ENCODE measurements at regions not wholly inside any gene's neighbourhood (a gene's known extent, or its start where the extent isn't known, plus 50 kb on each side); places are given as distances from the start of the nearest gene placed in this dataset.
"Not testable (repeated sequence)": the region's sequence is repeated elsewhere in the genome, so short reads cannot be mapped to it uniquely, and the experiment has no call there.

GRCh38 chr3:125779918-125780317 is 184.6 kb upstream of the OSBPL11 start:
- not testable (repeated sequence) for H3K9ac ChIP-seq (ENCODE audit: low read depth in 1 of 2, low read length in 2 of 2); H3K4me1 ChIP-seq (ENCODE audit: control insufficient read depth in 2 of 2, insufficient read depth in 2 of 2, low read length in 2 of 2); H3K9me3 ChIP-seq (ENCODE audit: control insufficient read depth in 2 of 2, low read length in 2 of 2); H3K27ac ChIP-seq (ENCODE audit: low read depth in 2 of 2, low read length in 2 of 2); H3K27me3 ChIP-seq (ENCODE audit: control insufficient read depth in 2 of 2, insufficient read depth in 2 of 2, low read length in 2 of 2); H3K36me3 ChIP-seq (ENCODE audit: control insufficient read depth in 2 of 2, insufficient read depth in 2 of 2, low read length in 2 of 2); H3K4me3 ChIP-seq (ENCODE audit: low read length in 2 of 2)

- H3K27me3 ChIP-seq (ENCODE audit: control insufficient read depth in 2 of 2, insufficient read depth in 2 of 2, low read length in 2 of 2); H3K27ac ChIP-seq (ENCODE audit: low read depth in 2 of 2, low read length in 2 of 2); H3K9ac ChIP-seq (ENCODE audit: low read depth in 1 of 2, low read length in 2 of 2); H3K36me3 ChIP-seq (ENCODE audit: control insufficient read depth in 2 of 2, insufficient read depth in 2 of 2, low read length in 2 of 2); H3K4me3 ChIP-seq (ENCODE audit: low read length in 2 of 2); H3K9me3 ChIP-seq (ENCODE audit: control insufficient read depth in 2 of 2, low read length in 2 of 2); H3K4me1 ChIP-seq (ENCODE audit: control insufficient read depth in 2 of 2, insufficient read depth in 2 of 2, low read length in 2 of 2): not testable (repeated sequence)
These were observed 186.4 kb upstream of the OSBPL11 start for GRCh38 chr3:125781678-125782077.

DNA sequence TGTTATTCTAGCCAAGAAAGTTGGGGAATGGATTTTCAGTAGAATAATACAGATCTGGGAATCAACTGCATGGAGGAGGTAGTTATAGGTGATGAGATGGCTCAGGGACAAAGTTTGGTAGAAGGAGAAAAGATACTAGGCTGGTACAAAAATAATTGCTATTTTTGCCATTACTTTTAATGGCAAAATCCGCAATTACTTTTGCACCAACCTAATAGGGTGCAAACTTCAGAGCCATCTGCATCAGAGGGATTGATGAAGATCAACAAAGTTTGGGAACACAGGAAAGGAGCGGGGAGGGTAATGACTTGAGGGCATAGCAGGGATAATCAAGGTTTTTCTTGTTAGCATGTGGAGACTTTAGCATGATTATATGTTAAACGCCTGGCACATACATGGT is 178.7 kb upstream of the ROPN1B start:
- not testable (repeated sequence) for H3K27me3 ChIP-seq (ENCODE audit: control insufficient read depth in 2 of 2, insufficient read depth in 2 of 2, low read length in 2 of 2); H3K36me3 ChIP-seq (ENCODE audit: control insufficient read depth in 2 of 2, insufficient read depth in 2 of 2, low read length in 2 of 2); H3K9ac ChIP-seq (ENCODE audit: low read depth in 1 of 2, low read length in 2 of 2); H3K27ac ChIP-seq (ENCODE audit: low read depth in 2 of 2, low read length in 2 of 2); H3K4me1 ChIP-seq (ENCODE audit: control insufficient read depth in 2 of 2, insufficient read depth in 2 of 2, low read length in 2 of 2); H3K4me3 ChIP-seq (ENCODE audit: low read length in 2 of 2); H3K9me3 ChIP-seq (ENCODE audit: control insufficient read depth in 2 of 2, low read length in 2 of 2)

DNA sequence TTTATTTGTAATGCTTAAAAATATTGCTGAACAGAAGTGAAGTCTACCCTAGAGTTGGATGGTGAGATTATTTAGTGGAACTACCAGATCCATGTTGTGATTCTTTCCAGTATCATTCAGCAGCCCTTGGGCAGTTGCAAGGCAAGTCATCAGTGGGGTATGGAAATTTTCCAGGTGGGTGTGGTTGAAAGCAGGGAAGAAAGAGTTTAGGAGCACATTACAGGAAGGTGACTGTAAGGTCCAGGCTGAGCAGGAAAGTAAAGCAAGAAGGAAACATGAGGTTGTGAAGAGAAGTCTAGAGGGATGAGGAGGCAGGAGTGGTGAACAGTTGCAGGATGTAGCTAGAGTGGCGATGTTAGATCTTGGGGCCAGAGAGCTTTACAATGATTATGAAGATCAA is 178.0 kb upstream of the ROPN1B start:
- not testable (repeated sequence) for H3K36me3 ChIP-seq (ENCODE audit: control insufficient read depth in 2 of 2, insufficient read depth in 2 of 2, low read length in 2 of 2)

DNA sequence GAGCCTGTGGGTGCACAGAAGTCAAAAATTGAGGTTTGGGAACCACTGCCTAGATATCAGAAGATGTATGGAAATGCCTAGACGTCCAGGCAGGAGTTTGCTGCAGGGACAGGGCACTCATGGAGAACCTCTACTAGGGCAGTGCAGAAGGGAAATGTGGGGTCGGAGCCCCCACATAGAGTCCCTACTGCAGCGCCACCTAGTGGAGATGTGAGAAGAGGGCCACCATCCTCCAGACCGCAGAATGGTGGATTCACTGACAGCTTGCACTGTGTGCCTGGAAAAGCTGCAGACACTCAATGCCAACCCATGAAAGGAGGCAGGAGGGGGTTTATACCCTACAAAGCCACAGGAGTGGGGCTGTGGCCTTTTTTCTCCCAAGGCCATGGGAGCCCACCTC is 159.0 kb upstream of the ROPN1B start:
- not testable (repeated sequence) for H3K4me1 ChIP-seq (ENCODE audit: control insufficient read depth in 2 of 2, insufficient read depth in 2 of 2, low read length in 2 of 2); H3K9ac ChIP-seq (ENCODE audit: low read depth in 1 of 2, low read length in 2 of 2); H3K9me3 ChIP-seq (ENCODE audit: control insufficient read depth in 2 of 2, low read length in 2 of 2); H3K27ac ChIP-seq (ENCODE audit: low read depth in 2 of 2, low read length in 2 of 2); H3K27me3 ChIP-seq (ENCODE audit: control insufficient read depth in 2 of 2, insufficient read depth in 2 of 2, low read length in 2 of 2); H3K36me3 ChIP-seq (ENCODE audit: control insufficient read depth in 2 of 2, insufficient read depth in 2 of 2, low read length in 2 of 2); H3K4me3 ChIP-seq (ENCODE audit: low read length in 2 of 2)

More for the DNA sequence above, 178.0 kb upstream of the ROPN1B start:
- H3K9ac ChIP-seq (ENCODE audit: low read depth in 1 of 2, low read length in 2 of 2); H3K27ac ChIP-seq (ENCODE audit: low read depth in 2 of 2, low read length in 2 of 2); H3K4me1 ChIP-seq (ENCODE audit: control insufficient read depth in 2 of 2, insufficient read depth in 2 of 2, low read length in 2 of 2); H3K4me3 ChIP-seq (ENCODE audit: low read length in 2 of 2); H3K9me3 ChIP-seq (ENCODE audit: control insufficient read depth in 2 of 2, low read length in 2 of 2); H3K27me3 ChIP-seq (ENCODE audit: control insufficient read depth in 2 of 2, insufficient read depth in 2 of 2, low read length in 2 of 2): not testable (repeated sequence)

- H3K9ac ChIP-seq (ENCODE audit: low read depth in 1 of 2, low read length in 2 of 2) = not testable (repeated sequence)
These were observed 146.8 kb upstream of the ROPN1B start for GRCh38 chr3:125822175-125822574.

GRCh38 chr3:125831005-125831750 is 137.8 kb upstream of the ROPN1B start:
- not testable (repeated sequence) for H3K4me1 ChIP-seq (ENCODE audit: control insufficient read depth in 2 of 2, insufficient read depth in 2 of 2, low read length in 2 of 2); H3K27me3 ChIP-seq (ENCODE audit: control insufficient read depth in 2 of 2, insufficient read depth in 2 of 2, low read length in 2 of 2); H3K27ac ChIP-seq (ENCODE audit: low read depth in 2 of 2, low read length in 2 of 2); H3K9me3 ChIP-seq (ENCODE audit: control insufficient read depth in 2 of 2, low read length in 2 of 2); H3K9ac ChIP-seq (ENCODE audit: low read depth in 1 of 2, low read length in 2 of 2); H3K4me3 ChIP-seq (ENCODE audit: low read length in 2 of 2); H3K36me3 ChIP-seq (ENCODE audit: control insufficient read depth in 2 of 2, insufficient read depth in 2 of 2, low read length in 2 of 2)

More at GRCh38 chr3:125822175-125822574, 146.8 kb upstream of the ROPN1B start:
- not testable (repeated sequence) for H3K4me3 ChIP-seq (ENCODE audit: low read length in 2 of 2); H3K9me3 ChIP-seq (ENCODE audit: control insufficient read depth in 2 of 2, low read length in 2 of 2); H3K27ac ChIP-seq (ENCODE audit: low read depth in 2 of 2, low read length in 2 of 2); H3K27me3 ChIP-seq (ENCODE audit: control insufficient read depth in 2 of 2, insufficient read depth in 2 of 2, low read length in 2 of 2); H3K36me3 ChIP-seq (ENCODE audit: control insufficient read depth in 2 of 2, insufficient read depth in 2 of 2, low read length in 2 of 2); H3K4me1 ChIP-seq (ENCODE audit: control insufficient read depth in 2 of 2, insufficient read depth in 2 of 2, low read length in 2 of 2)

DNA sequence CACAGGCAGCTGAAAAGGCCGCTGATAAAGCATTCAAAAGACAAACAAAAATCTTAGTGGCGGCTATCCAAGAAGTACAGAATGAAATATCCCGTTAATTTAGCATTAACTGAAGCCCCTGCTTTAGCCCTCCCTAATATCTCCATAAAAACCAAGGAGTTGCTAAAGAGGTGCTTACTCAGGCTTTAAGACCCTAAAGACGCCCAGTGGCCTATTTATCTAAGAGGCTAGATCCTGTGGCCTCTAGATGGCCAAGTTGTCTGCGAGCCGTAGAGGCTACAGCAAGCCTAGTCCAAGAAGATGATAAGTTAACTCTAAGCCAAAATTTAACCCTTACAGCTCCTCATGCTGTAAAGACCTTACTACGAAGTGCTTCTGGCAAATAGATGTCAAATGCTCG is 133.4 kb upstream of the ROPN1B start:
- H3K9ac ChIP-seq (ENCODE audit: low read depth in 1 of 2, low read length in 2 of 2); H3K27ac ChIP-seq (ENCODE audit: low read depth in 2 of 2, low read length in 2 of 2); H3K36me3 ChIP-seq (ENCODE audit: control insufficient read depth in 2 of 2, insufficient read depth in 2 of 2, low read length in 2 of 2); H3K9me3 ChIP-seq (ENCODE audit: control insufficient read depth in 2 of 2, low read length in 2 of 2); H3K4me1 ChIP-seq (ENCODE audit: control insufficient read depth in 2 of 2, insufficient read depth in 2 of 2, low read length in 2 of 2); H3K4me3 ChIP-seq (ENCODE audit: low read length in 2 of 2); H3K27me3 ChIP-seq (ENCODE audit: control insufficient read depth in 2 of 2, insufficient read depth in 2 of 2, low read length in 2 of 2): not testable (repeated sequence)

DNA sequence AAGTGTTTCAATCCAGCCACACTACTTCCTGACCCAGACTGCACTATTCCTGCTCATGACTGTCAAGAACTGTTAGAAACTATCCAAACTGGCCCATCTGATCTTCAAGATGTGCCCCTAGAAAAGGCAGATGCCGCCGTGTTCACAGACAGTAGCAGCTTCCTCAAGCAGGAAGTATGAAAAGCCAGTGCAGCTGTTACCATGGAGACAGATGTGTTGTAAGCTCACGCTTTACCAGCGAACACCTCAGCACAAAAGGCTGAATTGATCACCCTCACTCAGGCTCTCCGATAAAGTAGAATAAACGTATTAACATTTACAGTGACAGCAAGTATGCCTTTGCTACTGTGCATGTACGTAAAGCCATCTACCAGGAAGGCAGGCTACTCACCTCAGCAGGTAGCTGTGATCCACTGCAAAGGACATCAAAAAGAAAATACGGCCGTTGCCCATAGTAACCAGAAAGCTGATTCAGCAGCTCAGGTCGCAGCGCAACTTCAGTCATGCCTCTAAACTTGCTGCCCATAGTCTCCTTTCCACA is 132.9 kb upstream of the ROPN1B start:
- not testable (repeated sequence) for H3K27ac ChIP-seq (ENCODE audit: low read depth in 2 of 2, low read length in 2 of 2); H3K9me3 ChIP-seq (ENCODE audit: control insufficient read depth in 2 of 2, low read length in 2 of 2); H3K4me3 ChIP-seq (ENCODE audit: low read length in 2 of 2)

DNA sequence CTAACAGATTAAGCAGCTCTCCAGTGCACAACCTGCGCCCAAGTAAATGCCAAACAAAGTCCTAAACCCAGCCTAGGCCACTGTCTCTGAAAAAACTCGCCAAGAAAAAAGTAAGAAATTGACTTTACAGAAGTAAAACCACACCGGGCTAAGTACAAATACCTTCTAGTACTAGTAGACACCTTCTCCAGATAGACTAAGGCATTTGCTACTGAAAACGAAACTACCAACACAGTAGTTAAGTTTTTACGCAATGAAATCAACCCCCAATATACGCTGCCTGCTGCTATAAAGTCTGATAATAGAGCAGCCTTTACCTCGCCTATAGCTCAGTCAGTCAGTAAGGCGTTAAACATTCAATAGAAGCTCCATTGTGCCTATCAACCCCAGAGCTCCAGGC is 132.2 kb upstream of the ROPN1B start:
- not testable (repeated sequence) for H3K4me1 ChIP-seq (ENCODE audit: control insufficient read depth in 2 of 2, insufficient read depth in 2 of 2, low read length in 2 of 2); H3K27me3 ChIP-seq (ENCODE audit: control insufficient read depth in 2 of 2, insufficient read depth in 2 of 2, low read length in 2 of 2); H3K27ac ChIP-seq (ENCODE audit: low read depth in 2 of 2, low read length in 2 of 2); H3K4me3 ChIP-seq (ENCODE audit: low read length in 2 of 2); H3K36me3 ChIP-seq (ENCODE audit: control insufficient read depth in 2 of 2, insufficient read depth in 2 of 2, low read length in 2 of 2); H3K9me3 ChIP-seq (ENCODE audit: control insufficient read depth in 2 of 2, low read length in 2 of 2); H3K9ac ChIP-seq (ENCODE audit: low read depth in 1 of 2, low read length in 2 of 2)

More for the DNA sequence above, 132.9 kb upstream of the ROPN1B start:
- not testable (repeated sequence) for H3K9ac ChIP-seq (ENCODE audit: low read depth in 1 of 2, low read length in 2 of 2); H3K27me3 ChIP-seq (ENCODE audit: control insufficient read depth in 2 of 2, insufficient read depth in 2 of 2, low read length in 2 of 2); H3K4me1 ChIP-seq (ENCODE audit: control insufficient read depth in 2 of 2, insufficient read depth in 2 of 2, low read length in 2 of 2); H3K36me3 ChIP-seq (ENCODE audit: control insufficient read depth in 2 of 2, insufficient read depth in 2 of 2, low read length in 2 of 2)

GRCh38 chr3:125838857-125839256 is 130.1 kb upstream of the ROPN1B start:
- not testable (repeated sequence) for H3K9me3 ChIP-seq (ENCODE audit: control insufficient read depth in 2 of 2, low read length in 2 of 2); H3K27me3 ChIP-seq (ENCODE audit: control insufficient read depth in 2 of 2, insufficient read depth in 2 of 2, low read length in 2 of 2); H3K36me3 ChIP-seq (ENCODE audit: control insufficient read depth in 2 of 2, insufficient read depth in 2 of 2, low read length in 2 of 2); H3K4me1 ChIP-seq (ENCODE audit: control insufficient read depth in 2 of 2, insufficient read depth in 2 of 2, low read length in 2 of 2); H3K9ac ChIP-seq (ENCODE audit: low read depth in 1 of 2, low read length in 2 of 2); H3K27ac ChIP-seq (ENCODE audit: low read depth in 2 of 2, low read length in 2 of 2); H3K4me3 ChIP-seq (ENCODE audit: low read length in 2 of 2)

Measured in mucosa of rectum (tissue), 2 donors.